Caki2 (cell line): ENCODE measurements at regions not wholly inside any gene's neighbourhood (a gene's known extent, or its start where the extent isn't known, plus 50 kb on each side); places are given as distances from the start of the nearest gene placed in this dataset.

Source experiments
- DNase-seq: peaks from one replicate; pipeline ENCODE4 v3.0.0-alpha.2; 2015; ENCODE audit warnings: low read depth
- in situ Hi-C: cut with HindIII; loops from 2 replicates; pipeline ENCODE4 v1.10.0; 2016; ENCODE audit warnings: low sequenced_read_pairs, low pct_unique_long_range_greater_than_20kb, mixed read lengths

GRCh38 chr13:75079226-75079625, 402.7 kb downstream of the TBC1D4 start:
- in situ Hi-C loops = no loop called here
- DNase-seq = peak; percentile 42

- in situ Hi-C loops = no loop called here
- DNase-seq = no peak
Observed at GRCh38 chr13:75076476-75076875, 405.5 kb downstream of the TBC1D4 start.

- DNase-seq = no peak
- in situ Hi-C loops = no loop called here
Observed at GRCh38 chr13:75073786-75074185, 408.2 kb downstream of the TBC1D4 start.

GRCh38 chr13:75072891-75073290, 409.1 kb downstream of the TBC1D4 start:
- no peak for DNase-seq
- in situ Hi-C loops = no loop called here

GRCh38 chr13:75072368-75072767, 409.6 kb downstream of the TBC1D4 start:
- in situ Hi-C loops = no loop called here
- no peak for DNase-seq

GRCh38 chr13:75071796-75072195, 410.2 kb downstream of the TBC1D4 start:
- in situ Hi-C loops = no loop called here
- DNase-seq = no peak

- in situ Hi-C loops = no loop called here
- DNase-seq = no peak
Observed at GRCh38 chr13:75071395-75071794, 410.6 kb downstream of the TBC1D4 start.

- in situ Hi-C loops = no loop called here
Observed at GRCh38 chr13:75061909-75062308, 420.1 kb downstream of the TBC1D4 start.

GRCh38 chr13:75055296-75055695, 426.7 kb downstream of the TBC1D4 start:
- DNase-seq = no peak
- in situ Hi-C loops = no loop called here

More at GRCh38 chr13:75061909-75062308, 420.1 kb downstream of the TBC1D4 start:
- no peak for DNase-seq

GRCh38 chr13:75052616-75053015, 429.4 kb downstream of the TBC1D4 start:
- peak; percentile 5 for DNase-seq
- in situ Hi-C loops = no loop called here

- peak; percentile 65 for DNase-seq
Observed at GRCh38 chr13:75050419-75051046, 431.4 kb downstream of the TBC1D4 start.

GRCh38 chr13:75049735-75050335, 432.1 kb downstream of the TBC1D4 start:
- DNase-seq = no peak

More at GRCh38 chr13:75050419-75051046, 431.4 kb downstream of the TBC1D4 start:
- in situ Hi-C loops = no loop called here

GRCh38 chr13:75042807-75043206, 439.2 kb downstream of the TBC1D4 start:
- DNase-seq = no peak
- in situ Hi-C loops = no loop called here

More at GRCh38 chr13:75049735-75050335, 432.1 kb downstream of the TBC1D4 start:
- in situ Hi-C loops = no loop called here

GRCh38 chr13:75038393-75039113, 443.4 kb downstream of the TBC1D4 start:
- in situ Hi-C loops = no loop called here
- no peak for DNase-seq

GRCh38 chr13:75025956-75026355, 456.0 kb downstream of the TBC1D4 start:
- DNase-seq = no peak
- in situ Hi-C loops = no loop called here

- no peak for DNase-seq
- in situ Hi-C loops = no loop called here
Observed at GRCh38 chr13:75024602-75025001, 457.4 kb downstream of the TBC1D4 start.

- in situ Hi-C loops = no loop called here
- DNase-seq = no peak
Observed at GRCh38 chr13:75023609-75024008, 458.4 kb downstream of the TBC1D4 start.

- DNase-seq = peak; percentile 26
- in situ Hi-C loops = no loop called here
Observed at GRCh38 chr13:75021151-75021550, 460.8 kb downstream of the TBC1D4 start.

GRCh38 chr13:75016225-75016624, 465.7 kb downstream of the TBC1D4 start:
- in situ Hi-C loops = no loop called here

More at GRCh38 chr13:75016225-75016624, 465.7 kb downstream of the TBC1D4 start:
- no peak for DNase-seq
